Neuronal stem cell (in vitro differentiated cells): ENCODE measurements at regions not wholly inside any gene's neighbourhood (a gene's known extent, or its start where the extent isn't known, plus 50 kb on each side); places are given as distances from the start of the nearest gene placed in this dataset.

ENCODE experiments used
- DNase-seq: peaks from one replicate; pipeline ENCODE4 v3.0.0-alpha.2; 2013; ENCODE audit warnings: low spot score
- H2AFZ ChIP-seq: one replicate; pipeline ENCODE4 v1.6.1; 2013; ENCODE audit warnings: mild to moderate bottlenecking, low read length, inconsistent platforms
- H2AK5ac ChIP-seq: 2 replicates; pipeline ENCODE4 v1.6.1; 2013; ENCODE audit warnings: low read depth, mild to moderate bottlenecking, inconsistent platforms, low read length, moderate library complexity, mixed read lengths
- H2BK120ac ChIP-seq: 2 replicates; pipeline ENCODE4 v1.6.1; 2013; ENCODE audit warnings: low read depth, mild to moderate bottlenecking, inconsistent platforms, low read length, moderate library complexity, mixed read lengths
- H2BK12ac ChIP-seq: one replicate; pipeline ENCODE4 v1.6.1; 2013; ENCODE audit warnings: low read length, inconsistent platforms
- H2BK15ac ChIP-seq: 2 replicates; pipeline ENCODE4 v1.6.1; 2013; ENCODE audit warnings: mild to moderate bottlenecking, low read length, inconsistent platforms, mixed read lengths
- H2BK5ac ChIP-seq: one replicate; pipeline ENCODE4 v1.6.1; 2013; ENCODE audit warnings: inconsistent platforms, mild to moderate bottlenecking, low read length, moderate library complexity
- H3K14ac ChIP-seq: one replicate; pipeline ENCODE4 v1.6.1; 2013; ENCODE audit warnings: low read length, inconsistent platforms
- H3K18ac ChIP-seq: 2 replicates; pipeline ENCODE4 v1.6.1; 2013; ENCODE audit warnings: low read length, inconsistent platforms
- H3K23ac ChIP-seq: 2 replicates; pipeline ENCODE4 v1.6.1; 2013; ENCODE audit warnings: low read depth, mild to moderate bottlenecking, mixed read lengths, low read length, inconsistent platforms; ENCODE audit not compliant: poor library complexity
- H3K27ac ChIP-seq: replicated peaks from 3 replicates; pipeline ENCODE4 v1.5.1; 2013; ENCODE audit warnings: low read length, inconsistent platforms
- H3K27me3 ChIP-seq, 3 experiments: 2 replicates each; pipeline ENCODE4 v1.6.1; 2013; ENCODE audit warnings: low read length in 3 of 3, mild to moderate bottlenecking in 2 of 3, inconsistent platforms in 1 of 3, low read depth in 1 of 3, mixed read lengths in 1 of 3, moderate library complexity in 1 of 3; ENCODE audit not compliant: control insufficient read depth in 3 of 3, insufficient read depth in 3 of 3
- H3K36me3 ChIP-seq, 2 donors: replicated peaks in 1 of 2; 2 replicates each; pipeline ENCODE4 v1.6.1; 2013; ENCODE audit warnings: low read length in 2 of 2; ENCODE audit not compliant: control insufficient read depth in 2 of 2, insufficient read depth in 2 of 2
- H3K4ac ChIP-seq: 2 replicates; pipeline ENCODE4 v1.6.1; 2013; ENCODE audit warnings: inconsistent platforms, mild to moderate bottlenecking, low read length, moderate library complexity
- H3K4me1 ChIP-seq, 2 donors: 1 replicate in 1 of 2; 2 replicates in 1 of 2; pipeline ENCODE4 v1.6.1; 2013; ENCODE audit warnings: low read length in 2 of 2, low read depth in 1 of 2; ENCODE audit not compliant: control insufficient read depth in 2 of 2, insufficient read depth in 1 of 2
- H3K4me2 ChIP-seq: one replicate; pipeline ENCODE4 v1.6.1; 2013; ENCODE audit warnings: mild to moderate bottlenecking, low read length, inconsistent platforms; ENCODE audit not compliant: insufficient read depth, poor library complexity, severe bottlenecking
- H3K4me3 ChIP-seq, 2 donors: 2 replicates each; pipeline ENCODE4 v1.5.1; 2013; ENCODE audit warnings: low read length in 2 of 2, mild to moderate bottlenecking in 2 of 2, inconsistent platforms in 1 of 2, moderate library complexity in 1 of 2
- H3K79me1 ChIP-seq: one replicate; pipeline ENCODE4 v1.6.1; 2013; ENCODE audit warnings: low read depth, mild to moderate bottlenecking, inconsistent platforms, low read length, moderate library complexity
- H3K9ac ChIP-seq: one replicate; pipeline ENCODE4 v1.6.1; 2013; ENCODE audit warnings: mild to moderate bottlenecking, low read depth, low read length, inconsistent platforms; ENCODE audit not compliant: poor library complexity
- H3K9me3 ChIP-seq, 2 donors: replicated peaks in 1 of 2; 2 replicates each; pipeline versions ENCODE3 to v1.6.1; 2013; ENCODE audit warnings: low read length in 2 of 2, mild to moderate bottlenecking in 2 of 2, inconsistent platforms in 1 of 2, low read depth in 1 of 2, mixed read lengths in 1 of 2, moderate library complexity in 1 of 2; ENCODE audit not compliant: control insufficient read depth in 2 of 2, insufficient read depth in 1 of 2
- H4K8ac ChIP-seq: one replicate; pipeline ENCODE4 v1.6.1; 2013; ENCODE audit warnings: low read depth, mild to moderate bottlenecking, inconsistent platforms, low read length, moderate library complexity
- H4K91ac ChIP-seq: one replicate; pipeline ENCODE4 v1.6.1; 2013; ENCODE audit warnings: low read length, low read depth, mild to moderate bottlenecking, inconsistent platforms; ENCODE audit not compliant: poor library complexity
- WGBS, 2 donors: extraction: QIAGEN DNeasy Blood & Tissue Kit; methylation state at CpG; one replicate each; pipeline ENCODE4 v1.1.7; 2013; ENCODE audit warnings: missing lambda C conversion rate in 2 of 2, mixed read lengths in 1 of 2; ENCODE audit not compliant: insufficient read length in 2 of 2, insufficient replicate concordance in 1 of 2; ENCODE audit errors: extremely low coverage in 2 of 2; 5-methylcytosine and 5-hydroxymethylcytosine counted together

DNA sequence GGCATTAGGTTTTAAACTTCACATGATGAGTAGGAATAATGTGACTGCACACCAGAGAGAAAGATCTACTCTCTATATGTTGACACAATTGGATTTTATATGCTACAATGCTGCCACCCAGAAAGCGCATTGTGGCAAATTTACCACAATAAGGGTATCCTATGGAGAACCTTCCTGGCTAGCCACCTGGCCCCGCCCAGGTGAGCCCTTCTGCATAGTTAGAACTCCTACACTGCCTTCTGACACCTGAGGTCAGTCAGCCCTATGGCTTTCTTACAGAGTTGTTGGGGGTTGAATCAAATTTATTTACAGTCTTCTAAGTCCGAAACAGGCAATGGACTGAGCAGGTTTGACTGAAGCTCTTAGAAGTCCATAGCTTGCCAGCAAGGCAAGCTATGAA is 153.8 kb upstream of the S100G start:
- Histone ChIP-seq H2BK15ac (no peak overlapping the region), H2BK5ac (no peak overlapping the region), H2AK5ac (no peak overlapping the region), H3K9ac (no peak overlapping the region), H3K4me3 (no peak overlapping the region), H4K8ac (no peak overlapping the region), H2BK12ac (no peak overlapping the region), H3K14ac (no peak overlapping the region), H3K18ac (no peak overlapping the region), H3K4ac (no peak overlapping the region), H3K23ac (no peak overlapping the region), H4K91ac (no peak overlapping the region), H3K36me3 (no peaks in the 10 kb centered on the region), H3K4me2 (no peak overlapping the region), H3K27ac (no peak overlapping the region), H3K9me3 (no peaks in the 10 kb centered on the region), H3K4me1 (peaks cover 0 to 4% of the 10 kb centered on the region in 2 donors), H3K27me3 (peaks cover 0 to 6% (median 0%) of the 10 kb centered on the region in 3 experiments), H3K79me1 (no peaks in the 10 kb centered on the region), H2AFZ (no peak overlapping the region), H2BK120ac (no peak overlapping the region)
- no peak for DNase-seq
- WGBS, 2 donors = no CpG with 5 or more reads among the region's 3 CpGs

DNA sequence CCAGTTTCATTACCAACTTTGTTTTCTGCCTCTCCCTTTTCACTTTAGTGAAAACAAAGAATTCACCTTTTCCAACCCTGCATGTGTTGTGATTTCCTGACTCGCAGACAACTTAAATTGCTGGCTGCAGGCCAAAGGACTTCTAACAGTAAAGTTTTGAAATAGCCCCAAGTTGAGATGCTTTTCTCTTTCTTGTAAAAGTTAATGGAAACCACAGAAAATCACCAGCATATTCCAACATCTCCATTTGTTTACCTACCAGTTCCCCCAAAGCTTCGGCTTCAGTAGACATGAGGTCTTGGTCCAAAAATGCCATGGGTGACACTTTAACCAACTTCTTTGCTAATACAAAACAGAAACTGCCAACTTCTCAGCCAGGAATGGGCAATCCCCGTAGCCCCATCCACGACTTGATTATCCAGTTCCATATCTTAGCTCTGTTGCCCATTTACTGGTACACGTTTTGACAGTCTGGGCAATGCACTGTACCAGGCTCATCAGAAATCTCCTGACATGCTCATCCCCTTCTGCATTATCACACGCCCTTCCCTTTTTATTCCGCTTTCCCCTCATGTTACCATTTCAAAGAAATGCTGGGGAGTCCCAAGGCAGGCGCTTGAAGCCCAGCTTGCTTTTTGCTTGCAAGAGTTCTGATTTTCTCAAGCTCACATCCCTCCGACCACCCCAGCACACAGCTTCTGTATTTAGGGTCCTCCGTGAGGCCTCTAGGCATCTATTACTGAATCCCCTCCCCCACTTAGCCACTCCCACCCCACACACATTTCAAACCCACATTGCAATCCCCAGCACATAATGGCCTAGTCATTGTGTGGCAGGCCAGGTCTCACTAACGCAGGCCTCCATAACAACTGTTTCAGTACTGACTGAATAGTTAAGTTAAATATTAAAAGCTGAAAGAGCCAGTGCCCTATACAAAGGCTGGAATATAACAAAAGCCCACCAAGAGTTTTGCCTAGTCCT is 137.9 kb upstream of the S100G start:
- Histone ChIP-seq H3K27me3 (peaks cover 0 to 9% (median 0%) of the 10 kb centered on the region in 3 experiments), H3K14ac (no peak overlapping the region), H2BK15ac (no peak overlapping the region), H4K8ac (no peak overlapping the region), H3K79me1 (no peaks in the 10 kb centered on the region), H2BK120ac (no peak overlapping the region), H2AK5ac (no peak overlapping the region), H3K4ac (no peak overlapping the region), H3K4me2 (no peak overlapping the region), H3K36me3 (no peaks in the 10 kb centered on the region), H3K27ac (no peak overlapping the region), H3K9ac (no peak overlapping the region), H2BK12ac (no peak overlapping the region), H3K4me3 (no peak overlapping the region), H3K4me1 (peaks cover 0 to 3% of the 10 kb centered on the region in 2 donors), H3K18ac (no peak overlapping the region), H3K23ac (no peak overlapping the region), H4K91ac (no peak overlapping the region), H2BK5ac (no peak overlapping the region), H3K9me3 (no peaks in the 10 kb centered on the region), H2AFZ (peak overlapping the region; percentile 21)
- no peak for DNase-seq
- WGBS, 2 donors = no CpG with 5 or more reads among the region's 11 CpGs

DNA sequence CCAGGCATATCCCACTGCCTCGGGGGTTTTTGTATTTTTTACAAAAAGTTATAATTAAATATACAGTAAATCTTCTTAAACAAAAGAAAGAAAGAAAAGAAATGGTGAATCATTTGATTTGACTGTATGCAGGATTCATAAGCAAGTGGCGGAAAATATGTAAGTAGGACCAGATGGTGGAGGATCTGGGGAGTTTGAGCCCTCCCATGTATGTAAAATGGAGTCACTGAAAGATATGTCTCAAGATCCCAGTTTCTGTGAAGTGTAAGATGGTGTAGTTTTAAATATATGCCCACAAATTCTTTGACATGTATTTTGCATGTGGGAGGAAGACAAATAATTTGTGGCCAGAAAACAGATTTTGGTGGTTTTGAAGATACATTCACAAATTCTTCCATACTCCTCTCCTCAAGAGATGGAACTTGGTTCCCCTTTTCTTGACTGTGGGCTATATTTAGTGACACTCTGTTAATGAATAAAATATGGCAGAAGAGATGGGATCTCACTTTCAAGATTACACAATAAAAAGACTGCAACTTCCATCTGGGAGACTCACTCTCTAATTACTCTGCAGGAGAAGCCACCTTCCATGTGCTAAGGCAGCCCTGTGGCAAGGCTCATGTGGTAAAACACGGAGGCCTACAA is 133.6 kb upstream of the S100G start:
- peaks cover 0 to 6% (median 0%) of the 10 kb centered on the region in 3 experiments for H3K27me3 ChIP-seq
- WGBS, 2 donors = no CpG with 5 or more reads among the region's 3 CpGs
- no peak overlapping the region for H3K4ac ChIP-seq
- H3K79me1 ChIP-seq = no peaks in the 10 kb centered on the region
- H2BK120ac ChIP-seq = no peak overlapping the region
- H3K4me2 ChIP-seq = no peak overlapping the region
- H2BK5ac ChIP-seq = no peak overlapping the region
- no peak overlapping the region for H4K8ac ChIP-seq
- peaks cover 0 to 3% of the 10 kb centered on the region in 2 donors for H3K4me1 ChIP-seq
- no peak overlapping the region for H3K23ac ChIP-seq
- no peak overlapping the region for H2AFZ ChIP-seq
- no peak overlapping the region for H2BK12ac ChIP-seq
- H3K18ac ChIP-seq = no peak overlapping the region
- no peak overlapping the region for H3K27ac ChIP-seq
- no peak overlapping the region for H2AK5ac ChIP-seq
- H3K14ac ChIP-seq = no peak overlapping the region
- no peak overlapping the region for H3K4me3 ChIP-seq
- H3K36me3 ChIP-seq = no peaks in the 10 kb centered on the region
- H4K91ac ChIP-seq = no peak overlapping the region
- H3K9ac ChIP-seq = no peak overlapping the region
- no peaks in the 10 kb centered on the region for H3K9me3 ChIP-seq
- DNase-seq = no peak
- no peak overlapping the region for H2BK15ac ChIP-seq

DNA sequence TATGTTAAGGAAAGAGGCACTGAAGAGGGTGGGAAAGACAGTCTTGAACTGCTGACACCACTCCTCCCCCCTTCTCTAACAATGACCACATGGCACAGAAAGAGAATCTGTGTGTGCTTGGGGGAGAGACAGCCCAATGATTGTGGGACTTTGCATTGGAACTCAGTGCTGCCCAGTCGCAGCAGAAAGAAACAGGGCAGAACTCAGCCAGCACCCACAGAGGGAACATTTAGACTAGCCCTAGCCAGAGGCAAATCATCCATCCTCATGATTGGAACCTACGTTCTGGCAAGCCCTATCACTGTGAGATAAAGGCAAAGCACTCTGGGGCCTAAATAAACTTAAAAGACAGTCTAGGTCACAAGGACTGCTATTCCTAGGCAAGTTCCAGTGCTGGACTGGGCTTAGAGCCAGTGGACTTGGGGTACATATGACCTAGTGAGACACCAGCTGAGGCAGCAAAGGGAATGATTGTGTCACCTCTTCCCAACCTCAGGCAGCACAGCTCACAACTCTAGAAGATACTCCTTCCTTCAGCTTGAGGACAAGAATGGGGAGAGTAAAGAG is 132.8 kb upstream of the S100G start:
- no peak overlapping the region for H3K4me3 ChIP-seq
- no CpG with 5 or more reads among the region's 2 CpGs for WGBS, 2 donors

More for the DNA sequence above, 132.8 kb upstream of the S100G start:
- no peak overlapping the region for H2BK12ac ChIP-seq
- no peak overlapping the region for H4K8ac ChIP-seq
- H3K9ac ChIP-seq = no peak overlapping the region
- no peaks in the 10 kb centered on the region for H3K36me3 ChIP-seq
- H3K18ac ChIP-seq = no peak overlapping the region
- H3K4ac ChIP-seq = no peak overlapping the region
- no peak for DNase-seq
- H3K4me2 ChIP-seq = no peak overlapping the region
- H2BK120ac ChIP-seq = no peak overlapping the region
- peaks cover 0 to 2% of the 10 kb centered on the region in 2 donors for H3K4me1 ChIP-seq
- H3K9me3 ChIP-seq = no peaks in the 10 kb centered on the region
- no peak overlapping the region for H4K91ac ChIP-seq
- H3K79me1 ChIP-seq = no peaks in the 10 kb centered on the region
- no peak overlapping the region for H2AK5ac ChIP-seq
- H3K14ac ChIP-seq = no peak overlapping the region
- H3K27ac ChIP-seq = no peak overlapping the region
- no peak overlapping the region for H3K23ac ChIP-seq
- H3K27me3 ChIP-seq = peaks cover 0 to under 1% (median 0%) of the 10 kb centered on the region in 3 experiments
- no peak overlapping the region for H2BK5ac ChIP-seq
- H2BK15ac ChIP-seq = no peak overlapping the region
- H2AFZ ChIP-seq = no peak overlapping the region
